SK-N-SH (cell line): ENCODE measurements at regions not wholly inside any gene's neighbourhood (a gene's known extent, or its start where the extent isn't known, plus 50 kb on each side); places are given as distances from the start of the nearest gene placed in this dataset.

Experiments
- CTCF ChIA-PET: fragments of 300-600, 350-600 bp; formaldehyde crosslinking; extraction: SDS; loops from one replicate; lab custom pipeline; 2021; lab: Yijun Ruan, JAX
- POLR2A ChIA-PET: fragments of 350-600 bp; sonication (Branson Sonifier 250); formaldehyde crosslinking; extraction: SDS; loops from one replicate; lab custom pipeline; 2020; ENCODE audit warnings: antibody characterized with exemption, inconsistent platforms; lab: Yijun Ruan, JAX
- DNase-seq: peaks from one replicate; pipeline ENCODE4 v3.0.0; 2012
- H2AFZ ChIP-seq: fragments of 200-600 bp; sonication (generic); 2 replicates; pipeline ENCODE4 v1.8.1; 2016; ENCODE audit warnings: antibody characterized with exemption, mild to moderate bottlenecking, low read depth
- H3F3A ChIP-seq: fragments of 200-600 bp; sonication (generic); replicated peaks from 2 replicates; pipeline ENCODE3; 2016; ENCODE audit warnings: antibody characterized with exemption, mild to moderate bottlenecking; ENCODE audit not compliant: insufficient read depth
- H3K27ac ChIP-seq, 2 experiments: fragments of 200-500 bp in 1 of 2; fragments of 200-600 bp in 1 of 2; sonication (Bioruptor generic) in 1 of 2; sonication (generic), shearing (Covaris generic) in 1 of 2; 2 replicates each; pipeline versions ENCODE4 v1.5.1 to v1.6.1; 2014 to 2016; ENCODE audit warnings: low read depth in 2 of 2, inconsistent platforms in 1 of 2, low read length in 1 of 2, mild to moderate bottlenecking in 1 of 2, mixed read lengths in 1 of 2
- H3K27me3 ChIP-seq: fragments of 200-600 bp; sonication (generic), shearing (Covaris generic); 2 replicates; pipeline ENCODE4 v1.6.1; 2016; ENCODE audit warnings: mixed run types; ENCODE audit not compliant: insufficient read depth
- H3K36me3 ChIP-seq, 2 experiments: fragments of 200-500 bp in 1 of 2; fragments of 200-600 bp in 1 of 2; sonication (Bioruptor generic) in 1 of 2; sonication (generic) in 1 of 2; replicated peaks in 1 of 2; 2 replicates each; pipeline versions ENCODE3 to v1.5.1; 2014 to 2016; ENCODE audit warnings: low read length in 1 of 2, mild to moderate bottlenecking in 1 of 2; ENCODE audit not compliant: insufficient read depth in 2 of 2, control insufficient read depth in 1 of 2
- H3K4me1 ChIP-seq, 2 experiments: fragments of 200-500 bp in 1 of 2; fragments of 200-600 bp in 1 of 2; sonication (Bioruptor generic) in 1 of 2; sonication (generic), shearing (Covaris generic) in 1 of 2; 2 replicates each; pipeline versions ENCODE4 v1.5.1 to v1.6.1; 2014 to 2016; ENCODE audit warnings: low read depth in 1 of 2, low read length in 1 of 2, mixed run types in 1 of 2; ENCODE audit not compliant: insufficient read depth in 2 of 2, control insufficient read depth in 1 of 2
- H3K4me2 ChIP-seq: fragments of 200-600 bp; sonication (generic), shearing (Covaris generic); 2 replicates; pipeline ENCODE4 v1.6.1; 2017; ENCODE audit warnings: mixed run types
- H3K4me3 ChIP-seq, 2 experiments: fragments of 200-500 bp in 1 of 2; fragments of 200-600 bp in 1 of 2; sonication (Bioruptor generic) in 1 of 2; sonication (generic), shearing (Covaris generic) in 1 of 2; 2 replicates each; pipeline versions ENCODE4 v1.5.1 to v1.8.1; 2014 to 2016; ENCODE audit warnings: low read depth in 2 of 2, inconsistent platforms in 1 of 2, low read length in 1 of 2, mild to moderate bottlenecking in 1 of 2, mixed read lengths in 1 of 2, moderate library complexity in 1 of 2
- H3K79me2 ChIP-seq: fragments of 200-600 bp; sonication (generic); 2 replicates; pipeline ENCODE4 v1.8.1; 2017; ENCODE audit warnings: mild to moderate bottlenecking; ENCODE audit not compliant: insufficient read depth
- H3K9ac ChIP-seq: fragments of 200-600 bp; sonication (generic); 2 replicates; pipeline ENCODE4 v1.6.1; 2017; ENCODE audit warnings: mixed run types
- H3K9me2 ChIP-seq: fragments of 200-600 bp; sonication (generic); 2 replicates; pipeline ENCODE4 v1.6.1; 2017; ENCODE audit warnings: mixed run types
- H3K9me3 ChIP-seq: fragments of 200-600 bp; sonication (generic); 2 replicates; pipeline ENCODE4 v1.6.1; 2017; ENCODE audit warnings: mixed run types, mild to moderate bottlenecking, moderate library complexity
- H4K20me1 ChIP-seq: fragments of 200-600 bp; sonication (generic); 2 replicates; pipeline ENCODE4 v1.6.1; 2017; ENCODE audit warnings: mild to moderate bottlenecking, mixed run types; ENCODE audit not compliant: insufficient read depth
- CHD2 ChIP-seq: fragments of 150-350 bp; IDR thresholded peaks from 2 replicates; pipeline ENCODE4 v1.6.1; 2018; ENCODE audit warnings: low read length; ENCODE audit not compliant: partially characterized antibody
- ELF1 ChIP-seq: IDR thresholded peaks from 2 replicates; pipeline ENCODE4 v1.4.0; 2012
- EZH2phosphoT487 ChIP-seq: fragments of 200-600 bp; sonication (generic); IDR thresholded peaks from 2 replicates; pipeline ENCODE4 v1.6.1; 2017; ENCODE audit warnings: low read depth, mixed run types, mild to moderate bottlenecking, antibody characterized with exemption, moderate library complexity, borderline replicate concordance
- GATA2 ChIP-seq: sonication (generic); formaldehyde crosslinking; IDR thresholded peaks from 2 replicates; pipeline ENCODE4 v1.5.0; 2020; ENCODE audit warnings: mild to moderate bottlenecking, missing genetic modification reagents
- NFIC ChIP-seq: IDR thresholded peaks from 2 replicates; pipeline ENCODE4 v1.4.0; 2012; ENCODE audit warnings: borderline replicate concordance
- PBX3 ChIP-seq: IDR thresholded peaks from 2 replicates; pipeline ENCODE4; 2012
- POLR2AphosphoS5 ChIP-seq: IDR thresholded peaks from 2 replicates; pipeline ENCODE4 v1.6.1; 2012; ENCODE audit warnings: low read depth, low read length
- RFX5 ChIP-seq: IDR thresholded peaks from 2 replicates; pipeline ENCODE4 v1.6.1; 2012; ENCODE audit warnings: mild to moderate bottlenecking, improper control_type of control experiment, low read length
- RXRA ChIP-seq: IDR thresholded peaks from 2 replicates; pipeline ENCODE4 v1.4.0; 2012; ENCODE audit warnings: low read depth, mild to moderate bottlenecking, borderline replicate concordance
- TAF1 ChIP-seq: IDR thresholded peaks from 2 replicates; pipeline ENCODE4 v1.6.1; 2012; ENCODE audit warnings: low read depth, mild to moderate bottlenecking, low read length, moderate library complexity, borderline replicate concordance
- USF1 ChIP-seq: IDR thresholded peaks from 2 replicates; pipeline ENCODE4 v1.4.0; 2012; ENCODE audit warnings: low read depth, borderline replicate concordance
- YY1 ChIP-seq: IDR thresholded peaks from 2 replicates; pipeline ENCODE4 v1.4.0; 2012; ENCODE audit warnings: low read depth, mild to moderate bottlenecking
- WGBS: methylation state at CpG from one replicate; pipeline ENCODE4 v1.1.6; 2017; ENCODE audit warnings: low lambda C conversion rate; 5-methylcytosine and 5-hydroxymethylcytosine counted together
- TF ChIP-seq, protein P1 (sequence below): IDR thresholded peaks from 2 replicates; pipeline ENCODE4 v1.4.0; 2012; ENCODE audit warnings: low read depth, borderline replicate concordance
- TF ChIP-seq, protein P2 (sequence below): fragments of 200-600 bp; sonication (generic); IDR thresholded peaks from 2 replicates; pipeline ENCODE4 v1.6.1; 2017; ENCODE audit warnings: antibody characterized with exemption, mild to moderate bottlenecking, moderate library complexity

DNA sequence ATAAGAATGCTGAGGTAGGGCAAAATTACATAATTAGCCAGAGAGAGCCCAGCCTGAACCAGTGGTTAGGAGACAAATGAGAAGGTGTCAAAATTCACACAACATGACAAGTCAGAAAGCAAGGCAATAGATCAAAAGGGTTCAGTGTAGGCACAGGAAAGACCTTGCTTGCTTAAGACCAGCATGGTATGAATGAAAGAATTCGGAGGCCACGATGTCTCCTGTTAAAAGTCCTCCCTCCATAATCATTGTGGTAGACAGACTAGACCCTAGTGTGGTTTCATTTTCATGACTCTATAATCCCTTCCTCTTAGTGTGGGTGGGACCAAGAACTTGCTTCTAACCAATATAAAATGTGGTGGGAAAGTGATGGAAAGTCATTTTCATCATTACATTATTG, 98.7 kb upstream of the ANKRD28 start:
- Histone ChIP-seq H3K4me2 (no peak overlapping the region), H3K4me3 (no peak overlapping the region), H3F3A (no peaks in the 10 kb centered on the region), H3K9ac (no peak overlapping the region), H3K4me1 (peaks cover 0 to 6% of the 10 kb centered on the region in 2 experiments; a peak in 2 of 4 replicates), H3K27me3 (no peaks in the 10 kb centered on the region), H3K79me2 (no peaks in the 10 kb centered on the region), H2AFZ (no peak overlapping the region), H3K9me3 (no peaks in the 10 kb centered on the region), H3K27ac (no peak overlapping the region), H4K20me1 (no peaks in the 10 kb centered on the region), H3K9me2 (no peaks in the 10 kb centered on the region), H3K36me3 (no peaks in the 10 kb centered on the region)
- ChIA-PET CTCF (no interaction called here), POLR2A (no interaction called here)
- no peak for TF ChIP-seq RXRA
- no peak for TF ChIP-seq NFIC
- TF ChIP-seq GATA2 (CRISPR knock-in tag): no peak
- no peak for TF ChIP-seq RFX5
- TF ChIP-seq USF1: no peak
- TF ChIP-seq, protein P1, sequence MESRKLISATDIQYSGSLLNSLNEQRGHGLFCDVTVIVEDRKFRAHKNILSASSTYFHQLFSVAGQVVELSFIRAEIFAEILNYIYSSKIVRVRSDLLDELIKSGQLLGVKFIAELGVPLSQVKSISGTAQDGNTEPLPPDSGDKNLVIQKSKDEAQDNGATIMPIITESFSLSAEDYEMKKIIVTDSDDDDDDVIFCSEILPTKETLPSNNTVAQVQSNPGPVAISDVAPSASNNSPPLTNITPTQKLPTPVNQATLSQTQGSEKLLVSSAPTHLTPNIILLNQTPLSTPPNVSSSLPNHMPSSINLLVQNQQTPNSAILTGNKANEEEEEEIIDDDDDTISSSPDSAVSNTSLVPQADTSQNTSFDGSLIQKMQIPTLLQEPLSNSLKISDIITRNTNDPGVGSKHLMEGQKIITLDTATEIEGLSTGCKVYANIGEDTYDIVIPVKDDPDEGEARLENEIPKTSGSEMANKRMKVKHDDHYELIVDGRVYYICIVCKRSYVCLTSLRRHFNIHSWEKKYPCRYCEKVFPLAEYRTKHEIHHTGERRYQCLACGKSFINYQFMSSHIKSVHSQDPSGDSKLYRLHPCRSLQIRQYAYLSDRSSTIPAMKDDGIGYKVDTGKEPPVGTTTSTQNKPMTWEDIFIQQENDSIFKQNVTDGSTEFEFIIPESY: no peak
- no peak for TF ChIP-seq YY1
- TF ChIP-seq, protein P2, sequence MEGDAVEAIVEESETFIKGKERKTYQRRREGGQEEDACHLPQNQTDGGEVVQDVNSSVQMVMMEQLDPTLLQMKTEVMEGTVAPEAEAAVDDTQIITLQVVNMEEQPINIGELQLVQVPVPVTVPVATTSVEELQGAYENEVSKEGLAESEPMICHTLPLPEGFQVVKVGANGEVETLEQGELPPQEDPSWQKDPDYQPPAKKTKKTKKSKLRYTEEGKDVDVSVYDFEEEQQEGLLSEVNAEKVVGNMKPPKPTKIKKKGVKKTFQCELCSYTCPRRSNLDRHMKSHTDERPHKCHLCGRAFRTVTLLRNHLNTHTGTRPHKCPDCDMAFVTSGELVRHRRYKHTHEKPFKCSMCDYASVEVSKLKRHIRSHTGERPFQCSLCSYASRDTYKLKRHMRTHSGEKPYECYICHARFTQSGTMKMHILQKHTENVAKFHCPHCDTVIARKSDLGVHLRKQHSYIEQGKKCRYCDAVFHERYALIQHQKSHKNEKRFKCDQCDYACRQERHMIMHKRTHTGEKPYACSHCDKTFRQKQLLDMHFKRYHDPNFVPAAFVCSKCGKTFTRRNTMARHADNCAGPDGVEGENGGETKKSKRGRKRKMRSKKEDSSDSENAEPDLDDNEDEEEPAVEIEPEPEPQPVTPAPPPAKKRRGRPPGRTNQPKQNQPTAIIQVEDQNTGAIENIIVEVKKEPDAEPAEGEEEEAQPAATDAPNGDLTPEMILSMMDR: no peak
- TF ChIP-seq POLR2AphosphoS5: no peak
- TF ChIP-seq PBX3: no peak
- no peak for TF ChIP-seq EZH2phosphoT487
- TF ChIP-seq CHD2: no peak
- TF ChIP-seq ELF1: no peak
- TF ChIP-seq TAF1: no peak
- 89% methylated on average over 2 of the region's 2 CpGs for WGBS
- no peak for DNase-seq
